K562 (cell line): ENCODE measurements at regions not wholly inside any gene's neighbourhood (a gene's known extent, or its start where the extent isn't known, plus 50 kb on each side); places are given as distances from the start of the nearest gene placed in this dataset.

Experiments used
- ATAC-seq: fragments of 200-7000 bp; cut with Tn5 transposase; 3 replicates; pipeline ENCODE4 v1.9.1; 2020; ENCODE audit warnings: moderate library complexity
- BruUV-seq: library from RNA; stranded (reverse); fragments of 400-500 nt; replicated peaks from 2 replicates; lab custom pipeline; 2021; lab: Mats Ljungman, UMichigan
- CTCF ChIA-PET: fragments of 300-600 bp; formaldehyde crosslinking; extraction: SDS; loops from one replicate; lab custom pipeline; 2021; ENCODE audit warnings: low intra/inter-chr PET ratio; lab: Yijun Ruan, JAX
- POLR2A ChIA-PET: fragments of 300-600, 350-650 bp; sonication (Branson Sonifier 250); formaldehyde crosslinking; extraction: SDS; loops from one replicate; lab custom pipeline; 2021; ENCODE audit warnings: antibody characterized with exemption, inconsistent platforms; lab: Yijun Ruan, JAX
- DNase-seq, 4 experiments: peaks; one replicate each; pipeline versions ENCODE4 v3.0.0 to v3.0.0-alpha.2; 2011 to 2018; ENCODE audit warnings: low spot score in 3 of 4, mixed read lengths in 3 of 4; ENCODE audit errors: extremely low read depth in 1 of 4
- FAIRE-seq: peaks from 2 replicates; lab custom pipeline; 2011; peaks lifted over from hg19 to GRCh38; lab: Jason Lieb, UNC
- H2AFZ ChIP-seq: 2 replicates; pipeline ENCODE4 v1.6.0; 2011; ENCODE audit warnings: low read depth, low read length, control low read depth, inconsistent platforms
- H3K27ac ChIP-seq: fragments of 200-600 bp; 3 replicates; pipeline ENCODE4 v1.8.0; 2011; ENCODE audit warnings: low read depth, mild to moderate bottlenecking, control low read depth, inconsistent platforms, low read length, moderate library complexity, mixed read lengths; ENCODE audit errors: extremely low read depth
- H3K27me3 ChIP-seq, 2 experiments: fragments of 300-600 bp in 1 of 2; 2 replicates in 1 of 2; 3 replicates in 1 of 2; pipeline versions ENCODE4 v1.6.0 to v1.8.0; 2011; ENCODE audit warnings: inconsistent platforms in 2 of 2, low read length in 2 of 2, mild to moderate bottlenecking in 1 of 2, mixed read lengths in 1 of 2, moderate library complexity in 1 of 2; ENCODE audit not compliant: control insufficient read depth in 2 of 2, insufficient read depth in 2 of 2
- H3K36me3 ChIP-seq: fragments of 300-600 bp; 3 replicates; pipeline ENCODE4 v1.8.0; 2011; ENCODE audit warnings: mild to moderate bottlenecking, low read length, inconsistent platforms; ENCODE audit not compliant: control insufficient read depth, insufficient read depth
- H3K4me1 ChIP-seq, 2 experiments: fragments of 200-600 bp in 1 of 2; replicated peaks in 1 of 2; 2 replicates in 1 of 2; 3 replicates in 1 of 2; pipeline versions ENCODE4 v1.5.1 to v1.8.0; 2011; ENCODE audit warnings: inconsistent platforms in 2 of 2, low read length in 2 of 2, mild to moderate bottlenecking in 1 of 2, mixed read lengths in 1 of 2, moderate library complexity in 1 of 2; ENCODE audit not compliant: control insufficient read depth in 2 of 2, insufficient read depth in 2 of 2
- H3K4me2 ChIP-seq: 2 replicates; pipeline ENCODE4 v1.6.1; 2011; ENCODE audit warnings: low read length, control low read depth, inconsistent platforms, mixed read lengths; ENCODE audit not compliant: insufficient read depth
- H3K4me3 ChIP-seq: fragments of 200-600 bp; sonication (generic), shearing (Covaris generic); 2 replicates; pipeline ENCODE4 v1.5.1; 2016; ENCODE audit warnings: control low read depth, inconsistent platforms
- H3K79me2 ChIP-seq: fragments of 200-600 bp; 3 replicates; pipeline ENCODE4 v1.8.0; 2011; ENCODE audit warnings: low read length, inconsistent platforms; ENCODE audit not compliant: control insufficient read depth, insufficient read depth
- H3K9ac ChIP-seq, 2 experiments: 2 replicates each; pipeline versions ENCODE4 v1.6.0 to v1.6.1; 2011; ENCODE audit warnings: low read depth in 2 of 2, low read length in 2 of 2, control low read depth in 1 of 2, inconsistent platforms in 1 of 2, mild to moderate bottlenecking in 1 of 2, mixed read lengths in 1 of 2; ENCODE audit not compliant: insufficient read depth in 1 of 2
- H3K9me1 ChIP-seq: one replicate; pipeline ENCODE4 v1.6.0; 2011; ENCODE audit warnings: inconsistent platforms, mild to moderate bottlenecking, low read length, moderate library complexity; ENCODE audit not compliant: control insufficient read depth, insufficient read depth
- H3K9me3 ChIP-seq: replicated peaks from 2 replicates; pipeline ENCODE4 v1.5.1; 2011; ENCODE audit warnings: low read depth, low read length, inconsistent platforms; ENCODE audit not compliant: control insufficient read depth, insufficient read depth
- H4K20me1 ChIP-seq: replicated peaks from 2 replicates; pipeline ENCODE4 v1.6.1; 2011; ENCODE audit warnings: low read length, inconsistent platforms, mixed read lengths; ENCODE audit not compliant: control insufficient read depth, insufficient read depth
- C11orf30 ChIP-seq: fragments of 450-650 bp; IDR thresholded peaks from 2 replicates; pipeline ENCODE4 v1.6.1; 2016; ENCODE audit warnings: low read depth, mild to moderate bottlenecking
- CC2D1A ChIP-seq: fragments of 450-650 bp; IDR thresholded peaks from 2 replicates; pipeline ENCODE4 v1.6.1; 2017; ENCODE audit warnings: mild to moderate bottlenecking
- CEBPG ChIP-seq, 3 experiments: fragments of 200-800 bp in 1 of 3; sonication (Bioruptor generic) in 1 of 3; sonication (generic) in 1 of 3; formaldehyde crosslinking in 1 of 3; IDR thresholded peaks in 2 of 3; conservative IDR thresholded peaks in 1 of 3; 2 replicates each; pipeline versions ENCODE4 v1.6.1 to v1.8.0; 2016 to 2022; ENCODE audit warnings: missing compliant biosample characterization in 2 of 3, missing genetic modification characterization in 2 of 3, mild to moderate bottlenecking in 1 of 3, missing genetic modification reagents in 1 of 3
- HMBOX1 ChIP-seq: sonication (generic); IDR thresholded peaks from 2 replicates; pipeline ENCODE4 v1.6.1; 2016
- MEF2A ChIP-seq: IDR thresholded peaks from 2 replicates; pipeline ENCODE4 v1.6.1; 2011; ENCODE audit warnings: low read depth, mild to moderate bottlenecking, low read length, moderate library complexity; ENCODE audit not compliant: control insufficient read depth
- NUFIP1 ChIP-seq: fragments of 450-650 bp; IDR thresholded peaks from 2 replicates; pipeline ENCODE4 v1.6.1; 2018; ENCODE audit not compliant: partially characterized antibody
- SMAD4 ChIP-seq: fragments of 250-450 bp; sonication (Bioruptor Pico); conservative IDR thresholded peaks from 2 replicates; pipeline ENCODE4 v1.8.0; 2021; ENCODE audit warnings: inconsistent platforms, mild to moderate bottlenecking, moderate library complexity
- SRSF7 ChIP-seq: fragments of 200-400 bp; formaldehyde crosslinking; optimal IDR thresholded peaks from 2 replicates; pipeline ENCODE3; 2017; ENCODE audit warnings: mild to moderate bottlenecking, low read depth, low read length
- TCFL5 ChIP-seq: fragments of 250-450 bp; sonication (Bioruptor Pico); conservative IDR thresholded peaks from 2 replicates; pipeline ENCODE4 v1.6.1; 2021; ENCODE audit warnings: mild to moderate bottlenecking, moderate library complexity, matching md5 sums
- ZNF511 ChIP-seq: sonication (generic); formaldehyde crosslinking; IDR thresholded peaks from 2 replicates; pipeline ENCODE4 v1.8.0; 2022; ENCODE audit warnings: mild to moderate bottlenecking, missing genetic modification reagents
- WGBS: fragments of 100-300 bp; shearing (Covaris generic); methylation state at CpG from one replicate; pipeline ENCODE4 v1.1.6; 2016; ENCODE audit warnings: low coverage, mixed read lengths; ENCODE audit not compliant: insufficient coverage; ENCODE audit errors: missing lambda C conversion rate; 5-methylcytosine and 5-hydroxymethylcytosine counted together
- in situ Hi-C: fragments of 300-500 bp; cut with MboI; formaldehyde crosslinking; loops from 4 replicates; pipeline ENCODE4 v1.15.0; 2018; ENCODE audit warnings: inconsistent platforms, mixed read lengths
- intact Hi-C: fragments of 100-400 bp; cut with micrococcal nuclease; formaldehyde crosslinking; loops from 2 replicates; pipeline ENCODE4 v1.14.2; 2022

GRCh38 chr2:217086038-217086522 is 226.2 kb upstream of the TNP1 start:
- Histone ChIP-seq H3K36me3 (no peaks in the 10 kb centered on the region), H3K4me2 (no peak overlapping the region), H2AFZ (peak overlapping the region; percentile 55; the same call in 1 of the 2 replicates), H3K27ac (no peak overlapping the region), H3K9me1 (no peaks in the 10 kb centered on the region), H3K9ac (no peak overlapping the region), H4K20me1 (no peaks in the 10 kb centered on the region), H3K4me1 (peaks cover under 1 to 31% of the 10 kb centered on the region in 2 experiments; a peak in 4 of 5 replicates), H3K4me3 (no peak overlapping the region), H3K79me2 (no peaks in the 10 kb centered on the region), H3K27me3 (no peaks in the 10 kb centered on the region), H3K9me3 (no peaks in the 10 kb centered on the region)
- no peak for TF ChIP-seq CC2D1A
- peak; percentile 21; the same call in 1 of the 2 replicates for TF ChIP-seq HMBOX1
- TF ChIP-seq MEF2A: peak; percentile 38; the same call in 1 of the 2 replicates
- no peak for TF ChIP-seq ZNF511 (CRISPR knock-in tag)
- no peak for TF ChIP-seq SMAD4
- TF ChIP-seq NUFIP1: no peak
- TF ChIP-seq TCFL5 (CRISPR knock-in tag): no peak
- TF ChIP-seq CEBPG (CRISPR knock-in tag; IDR thresholded peaks at IDR 0.05): no peak
- TF ChIP-seq CEBPG (tag; conservative IDR thresholded peaks at IDR 0.05 in 1 of 2, IDR thresholded peaks at IDR 0.05 in 1 of 2): 0 out of 4 replicates have a peak, but pooled peaks of 1 of the 2 experiments have one; percentile 29
- TF ChIP-seq SRSF7: no peak
- no peak for TF ChIP-seq C11orf30
- WGBS: 29% methylated on average over 1 of the region's 1 CpG
- no peak; the same call in 2 of the 3 replicates for ATAC-seq
- no TSS peak for BruUV-seq
- intact Hi-C loops: no loop called here
- peak; percentile 44 for FAIRE-seq
- DNase-seq: no peak
- in situ Hi-C loops: no loop called here
- POLR2A ChIA-PET: interaction anchor here (1.1 kb wide), 1 partner anchor 9 kb away, joined by 3 read pairs; no protein-coding TSS in a partner anchor
- CTCF ChIA-PET: interaction anchor here (0.7 kb wide), 1 partner anchor 424 kb away, joined by 3 read pairs; no protein-coding TSS in a partner anchor
